Non-pigmented ciliary epithelial cell (primary cell): ENCODE measurements at regions not wholly inside any gene's neighbourhood (a gene's known extent, or its start where the extent isn't known, plus 50 kb on each side); places are given as distances from the start of the nearest gene placed in this dataset.
"Not testable (repeated sequence)": the region's sequence is repeated elsewhere in the genome, so short reads cannot be mapped to it uniquely, and the experiment has no call there.

Experiments
- DNase-seq: peaks from one replicate; pipeline ENCODE4 v3.0.0-alpha.2; 2010; ENCODE audit warnings: low read depth

- no peak for DNase-seq
Observed at GRCh38 chr14:81584495-81584894, 50.8 kb upstream of the SEL1L start.

- no peak for DNase-seq
Observed at GRCh38 chr14:81589381-81590065, 55.9 kb upstream of the SEL1L start.

GRCh38 chr14:81591266-81591665, 57.6 kb upstream of the SEL1L start:
- no peak for DNase-seq

- no peak for DNase-seq
Observed at GRCh38 chr14:81594012-81594411, 60.4 kb upstream of the SEL1L start.

GRCh38 chr14:81605660-81606059, 72.0 kb upstream of the SEL1L start:
- no peak for DNase-seq

GRCh38 chr14:81613341-81614045, 79.8 kb upstream of the SEL1L start:
- no peak for DNase-seq

GRCh38 chr14:81614302-81614701, 80.6 kb upstream of the SEL1L start:
- not testable (repeated sequence) for DNase-seq

GRCh38 chr14:81618695-81619094, 85.0 kb upstream of the SEL1L start:
- DNase-seq = no peak

GRCh38 chr14:81619816-81620215, 86.2 kb upstream of the SEL1L start:
- DNase-seq = no peak

- DNase-seq = not testable (repeated sequence)
Observed at GRCh38 chr14:81623771-81624396, 90.2 kb upstream of the SEL1L start.

- no peak for DNase-seq
Observed at GRCh38 chr14:81625343-81625742, 91.7 kb upstream of the SEL1L start.

GRCh38 chr14:81632157-81632556, 98.5 kb upstream of the SEL1L start:
- no peak for DNase-seq

GRCh38 chr14:81633496-81633895, 99.8 kb upstream of the SEL1L start:
- no peak for DNase-seq

- no peak for DNase-seq
Observed at GRCh38 chr14:81637639-81638038, 104.0 kb upstream of the SEL1L start.

- no peak for DNase-seq
Observed at GRCh38 chr14:81638656-81639280, 105.1 kb upstream of the SEL1L start.

- no peak for DNase-seq
Observed at GRCh38 chr14:81653626-81654025, 120.0 kb upstream of the SEL1L start.

GRCh38 chr14:81655423-81656314, 122.0 kb upstream of the SEL1L start:
- no peak for DNase-seq

GRCh38 chr14:81656811-81657210, 123.2 kb upstream of the SEL1L start:
- no peak for DNase-seq

- DNase-seq = no peak
Observed at GRCh38 chr14:81662066-81662465, 128.4 kb upstream of the SEL1L start.

GRCh38 chr14:81662570-81663197, 129.0 kb upstream of the SEL1L start:
- DNase-seq = no peak

GRCh38 chr14:81668626-81669274, 135.1 kb upstream of the SEL1L start:
- no peak for DNase-seq
